H1 (cell line): ENCODE measurements at regions not wholly inside any gene's neighbourhood (a gene's known extent, or its start where the extent isn't known, plus 50 kb on each side); places are given as distances from the start of the nearest gene placed in this dataset.

Experiments
- CHD7 ChIP-seq: fragments of 300-600 bp; sonication (generic); IDR thresholded peaks from 2 replicates; pipeline ENCODE4 v1.7.1; 2012; ENCODE audit warnings: low read length, moderate library complexity, mild to moderate bottlenecking, inconsistent platforms; ENCODE audit not compliant: insufficient replicate concordance
- EGR1 ChIP-seq: IDR thresholded peaks from 2 replicates; pipeline ENCODE4 v1.6.1; 2011; ENCODE audit warnings: low read depth, low read length, borderline replicate concordance
- TEAD4 ChIP-seq: IDR thresholded peaks from 2 replicates; pipeline ENCODE4 v1.6.1; 2012; ENCODE audit warnings: low read depth, low read length, inconsistent platforms, mixed read lengths

GRCh38 chr4:96131186-96131585 lies 291.3 kb downstream of the PDHA2 start (continued):
- TF ChIP-seq CHD7: no peak
- no peak for TF ChIP-seq EGR1
- no peak for TF ChIP-seq TEAD4
